GM21447 (cell line): ENCODE measurements at regions not wholly inside any gene's neighbourhood (a gene's known extent, or its start where the extent isn't known, plus 50 kb on each side); places are given as distances from the start of the nearest gene placed in this dataset.

Source experiments
- ATAC-seq: cut with Tn5 transposase; IDR thresholded peaks from one replicate; pipeline ENCODE4 v1.9.1; 2021; ENCODE audit not compliant: unreplicated experiment

DNA sequence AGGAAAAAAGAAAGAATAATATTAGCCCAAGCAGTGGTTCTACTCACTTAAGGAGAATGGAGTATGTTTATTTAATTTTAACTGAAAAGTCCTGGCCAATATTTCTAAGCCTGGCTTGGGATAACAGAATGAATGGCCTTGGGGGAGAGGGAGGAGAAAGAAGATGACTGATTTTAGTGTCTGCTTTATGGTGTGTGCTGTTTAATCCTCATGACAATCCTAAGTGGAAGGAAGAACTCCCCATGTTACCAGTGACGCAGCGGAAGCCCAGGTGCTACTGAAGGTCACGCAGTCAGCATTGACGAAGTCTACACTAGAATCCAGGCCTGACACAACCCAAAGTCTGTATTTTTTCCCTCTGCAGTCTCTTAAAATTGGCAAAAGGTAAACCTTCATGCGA lies 50.5 kb downstream of the PALM2AKAP2 start:
- no peak for ATAC-seq

DNA sequence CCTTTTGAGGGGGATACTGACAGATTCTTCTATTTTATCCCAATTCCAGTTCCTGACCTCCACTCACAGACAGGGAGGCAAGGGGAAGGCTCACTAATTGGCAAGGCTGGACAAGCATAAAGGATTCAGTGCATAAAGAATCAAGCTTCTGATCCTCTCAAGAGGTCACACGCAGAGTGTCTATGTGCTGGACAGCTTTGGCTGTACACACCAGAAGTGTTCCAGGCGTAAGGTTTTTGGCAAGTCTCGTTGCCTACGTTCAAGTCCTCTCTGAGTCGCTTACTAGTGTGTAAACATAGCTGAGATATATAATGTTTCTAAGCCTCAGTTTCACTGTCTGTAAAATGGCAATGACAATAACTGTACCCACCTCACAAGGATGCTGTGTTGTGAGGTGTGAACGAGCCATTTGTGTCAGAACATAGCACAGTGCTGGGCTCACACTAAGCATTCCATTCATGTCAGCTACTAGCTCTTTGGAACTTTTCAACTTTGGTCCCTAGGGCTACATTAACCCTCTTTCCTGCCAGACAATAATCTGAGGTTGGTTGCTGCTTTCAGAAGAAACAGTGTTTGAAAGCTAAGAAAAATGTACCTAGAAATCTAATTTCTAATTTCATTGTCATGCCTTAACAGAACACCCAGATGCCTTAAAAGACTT lies 52.1 kb downstream of the PALM2AKAP2 start:
- no peak for ATAC-seq

- ATAC-seq, result no peak
Measured at GRCh38 chr9:109834855-109835254, 54.9 kb downstream of the PALM2AKAP2 start.

- no peak for ATAC-seq
Measured at GRCh38 chr9:109843641-109844040, 63.6 kb downstream of the PALM2AKAP2 start.

GRCh38 chr9:109845226-109845625 lies 65.2 kb downstream of the PALM2AKAP2 start:
- no peak for ATAC-seq

DNA sequence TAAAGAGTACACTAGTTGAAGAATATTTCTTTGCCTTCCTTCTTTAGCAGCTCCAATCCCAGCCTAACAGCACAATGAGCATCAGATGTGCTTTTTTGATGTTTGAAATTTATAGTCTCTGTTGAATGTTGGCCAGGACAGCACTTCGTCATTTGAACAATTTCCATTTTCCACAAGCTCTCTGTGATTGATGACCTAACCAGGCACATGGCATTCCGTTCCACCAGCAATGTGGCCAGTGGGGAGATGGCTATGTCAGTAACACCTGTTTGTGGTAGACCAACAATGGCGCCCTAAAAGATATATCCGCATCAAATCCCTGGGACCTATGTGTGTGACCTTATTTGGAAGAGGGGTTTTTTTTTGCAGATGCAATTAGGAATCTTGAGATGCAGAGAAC lies 66.8 kb downstream of the PALM2AKAP2 start:
- ATAC-seq, result no peak

- no peak for ATAC-seq
Measured at GRCh38 chr9:109852556-109852955, 72.6 kb downstream of the PALM2AKAP2 start.

- no peak for ATAC-seq
Measured at GRCh38 chr9:109855540-109855939, 75.5 kb downstream of the PALM2AKAP2 start.

- no peak for ATAC-seq
Measured at GRCh38 chr9:109856785-109857184, 76.8 kb downstream of the PALM2AKAP2 start.

- no peak for ATAC-seq
Measured at GRCh38 chr9:109857336-109857735, 77.3 kb downstream of the PALM2AKAP2 start.

DNA sequence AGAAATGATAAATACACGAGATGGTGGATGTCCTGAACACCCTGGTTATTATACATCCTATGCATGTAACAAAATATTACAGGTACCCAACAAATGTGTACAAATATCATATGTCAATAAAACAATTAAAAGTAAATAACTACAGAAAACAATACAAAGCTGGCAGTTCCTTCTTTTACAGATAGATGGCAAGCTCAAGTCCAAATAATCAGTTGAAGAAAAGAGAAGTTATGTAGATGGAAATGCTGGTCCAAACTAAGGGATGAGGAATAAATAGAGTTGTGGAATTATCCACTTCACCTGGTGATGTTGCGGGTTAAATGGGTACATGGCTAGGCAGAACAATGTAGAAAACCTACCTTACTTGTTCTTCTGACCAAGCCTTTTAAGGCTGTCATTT lies 79.4 kb downstream of the PALM2AKAP2 start:
- no peak for ATAC-seq

GRCh38 chr9:109860521-109860920 lies 80.5 kb downstream of the PALM2AKAP2 start:
- ATAC-seq, result no peak

DNA sequence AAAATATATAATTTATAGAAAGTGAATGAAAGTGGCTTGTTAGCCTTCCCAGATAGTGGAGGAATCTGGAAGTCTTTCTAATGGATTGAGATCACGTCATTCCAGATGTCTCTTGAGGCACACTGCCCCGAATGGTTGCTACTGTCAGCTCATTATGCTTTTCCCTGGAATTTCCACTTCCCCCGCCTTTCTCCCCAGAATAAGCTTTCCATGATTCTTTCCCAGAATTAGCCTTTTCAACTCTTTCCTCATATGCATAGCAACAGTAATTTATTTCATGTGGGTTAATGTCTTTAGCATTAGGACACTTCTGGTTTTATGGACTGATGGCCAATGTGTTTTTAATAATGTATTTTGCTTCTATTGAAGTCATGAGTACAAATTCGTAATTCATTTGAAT lies 81.5 kb downstream of the PALM2AKAP2 start:
- no peak for ATAC-seq

DNA sequence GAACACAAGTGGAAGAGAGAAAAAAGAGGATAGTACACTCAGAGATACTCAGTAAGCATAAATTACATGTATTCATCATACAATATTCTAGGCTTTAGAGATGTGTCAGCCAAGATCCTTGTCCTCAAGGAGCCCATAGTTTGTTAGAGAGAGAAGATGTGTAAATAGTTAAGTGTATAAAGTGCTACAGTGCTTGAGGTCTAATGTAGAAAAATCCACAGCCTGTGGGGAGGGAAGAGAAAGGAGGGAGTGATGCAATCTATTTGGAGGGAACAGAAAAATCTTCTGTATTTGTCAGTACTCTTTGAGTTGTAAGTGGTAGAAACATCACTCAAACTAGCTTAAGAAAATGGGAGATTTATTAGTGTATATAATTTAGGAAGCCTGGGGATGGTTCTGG lies 81.9 kb downstream of the PALM2AKAP2 start:
- ATAC-seq, result no peak

DNA sequence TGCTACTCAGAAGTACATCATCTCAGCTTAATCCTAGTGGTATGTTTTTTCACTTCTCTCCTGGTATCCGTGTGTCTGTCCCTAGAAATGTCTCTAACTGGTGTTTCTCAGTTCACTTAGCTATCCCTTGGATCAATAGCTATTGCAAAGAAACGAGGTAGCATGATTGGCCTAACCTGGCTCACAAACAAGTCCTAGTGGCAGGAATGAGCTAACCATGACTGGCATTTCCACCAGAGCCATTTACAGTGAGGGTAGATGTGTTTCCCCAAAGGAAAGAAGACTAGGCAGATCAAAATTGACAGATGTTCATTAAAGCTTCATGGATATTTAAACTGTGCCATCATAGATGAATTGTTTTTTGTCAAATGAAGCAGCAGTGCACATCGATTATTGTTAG lies 82.5 kb downstream of the PALM2AKAP2 start:
- ATAC-seq, result no peak

DNA sequence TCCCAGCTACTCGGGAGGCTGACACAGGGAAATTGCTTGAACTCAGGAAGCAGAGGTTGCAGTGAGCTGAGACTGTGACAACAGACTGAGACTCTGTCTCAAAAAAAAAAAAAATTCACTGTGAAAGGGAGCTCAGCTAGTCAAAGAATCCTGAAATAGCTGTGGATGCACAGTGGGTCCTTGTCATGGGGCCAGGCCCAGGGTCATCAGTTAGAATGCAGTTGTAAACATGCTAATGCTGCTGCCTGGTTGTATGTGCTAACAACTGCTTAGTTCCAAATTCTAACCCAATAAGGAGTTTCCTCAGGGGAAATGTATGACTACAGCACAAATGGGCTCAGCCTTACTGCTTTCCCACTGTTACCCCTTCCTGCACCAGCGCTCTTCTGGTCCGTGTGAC lies 84.0 kb downstream of the PALM2AKAP2 start:
- no peak for ATAC-seq

GRCh38 chr9:109865521-109865920 lies 85.5 kb downstream of the PALM2AKAP2 start:
- ATAC-seq, result no peak

DNA sequence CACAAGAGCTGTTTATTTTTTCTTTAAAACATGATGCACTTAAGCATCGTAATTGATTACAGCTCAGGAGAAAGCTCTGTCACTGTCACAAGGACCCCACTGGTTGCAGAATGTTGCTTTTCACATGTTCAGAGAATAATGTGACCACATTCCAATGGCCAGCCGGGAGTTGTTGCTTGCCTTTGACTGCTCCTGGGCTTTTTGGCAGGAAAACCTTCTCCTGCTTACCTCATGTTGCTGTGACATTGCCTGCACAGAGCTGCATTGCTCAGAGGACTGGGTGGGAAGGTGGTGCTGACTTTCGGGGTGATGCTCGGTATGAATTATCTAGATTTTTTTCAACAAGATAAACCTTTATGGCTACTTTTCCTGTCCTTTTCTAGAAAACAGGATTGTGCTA lies 88.2 kb downstream of the PALM2AKAP2 start:
- ATAC-seq, result no peak

DNA sequence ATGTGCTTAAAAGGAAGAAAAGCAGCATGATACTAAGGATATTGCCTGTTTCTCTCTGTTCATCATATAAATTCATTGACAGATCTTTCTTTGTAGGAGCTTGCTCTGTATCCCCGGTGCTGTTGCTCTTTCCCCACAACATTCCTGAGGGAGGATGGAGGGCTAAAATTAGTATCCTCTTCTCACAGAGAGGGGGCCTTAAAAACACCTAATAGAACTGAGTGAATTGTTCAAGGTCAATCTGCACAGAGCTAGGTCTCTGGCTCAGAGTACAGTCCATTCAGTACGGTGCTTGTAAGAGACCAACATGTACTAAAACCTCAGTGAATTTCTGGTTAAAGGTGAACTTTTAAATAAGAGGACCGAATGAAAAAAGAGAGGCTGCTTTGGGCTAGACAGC lies 88.7 kb downstream of the PALM2AKAP2 start:
- no peak for ATAC-seq

DNA sequence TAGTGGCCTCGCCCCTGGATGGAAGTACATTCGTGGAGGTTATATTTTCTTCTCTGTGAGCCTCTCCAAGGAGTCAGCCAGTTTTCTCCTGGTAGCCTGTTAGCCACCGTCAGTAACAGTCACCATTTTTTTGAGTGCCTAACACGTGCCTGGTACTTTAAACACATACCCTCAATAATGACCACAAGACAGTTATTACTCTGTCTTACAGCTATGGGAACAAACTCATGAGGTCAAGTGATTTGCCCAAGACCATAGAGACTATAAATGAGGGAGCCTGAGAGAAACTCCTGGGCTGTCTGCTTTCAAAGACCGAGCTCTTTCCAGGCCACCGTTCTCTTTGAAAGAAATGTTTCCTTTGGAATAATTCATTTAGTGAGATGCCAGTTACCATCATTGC lies 90.4 kb downstream of the PALM2AKAP2 start:
- ATAC-seq, result no peak

DNA sequence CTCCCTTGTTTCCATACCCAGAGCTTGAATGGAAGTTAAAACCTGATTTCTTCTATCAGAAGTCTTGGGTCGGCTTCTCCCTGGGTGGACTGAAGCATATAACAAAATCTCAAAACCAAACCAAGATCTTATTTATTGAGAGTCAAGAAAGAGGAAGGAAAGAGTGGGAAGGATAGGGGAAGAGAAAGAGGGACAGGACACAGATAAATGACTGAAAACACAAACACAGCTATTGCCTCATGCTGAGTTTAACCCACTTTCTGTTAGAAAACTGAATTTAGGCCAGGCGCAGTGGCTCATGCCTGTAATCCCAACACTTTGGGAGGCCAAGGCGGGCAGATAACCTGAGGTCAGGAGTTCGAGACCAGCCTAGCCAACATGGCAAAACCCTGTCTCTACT lies 92.9 kb downstream of the PALM2AKAP2 start:
- ATAC-seq, result no peak

- no peak for ATAC-seq
Measured at GRCh38 chr9:109875495-109876129, 95.6 kb downstream of the PALM2AKAP2 start.
